Stimulated activated CD8-positive, alpha-beta memory T cell treated with anti-CD3 and anti-CD28 coated beads, Interleukin-4, amount 100 ng/mL, for 24 hours (primary cell): ENCODE measurements at regions not wholly inside any gene's neighbourhood (a gene's known extent, or its start where the extent isn't known, plus 50 kb on each side); places are given as distances from the start of the nearest gene placed in this dataset.
"Not testable (repeated sequence)": the region's sequence is repeated elsewhere in the genome, so short reads cannot be mapped to it uniquely, and the experiment has no call there.

Source experiments
- DNase-seq: peaks from one replicate; pipeline ENCODE4 v3.0.0-alpha.2; 2020; ENCODE audit warnings: low read depth

DNA sequence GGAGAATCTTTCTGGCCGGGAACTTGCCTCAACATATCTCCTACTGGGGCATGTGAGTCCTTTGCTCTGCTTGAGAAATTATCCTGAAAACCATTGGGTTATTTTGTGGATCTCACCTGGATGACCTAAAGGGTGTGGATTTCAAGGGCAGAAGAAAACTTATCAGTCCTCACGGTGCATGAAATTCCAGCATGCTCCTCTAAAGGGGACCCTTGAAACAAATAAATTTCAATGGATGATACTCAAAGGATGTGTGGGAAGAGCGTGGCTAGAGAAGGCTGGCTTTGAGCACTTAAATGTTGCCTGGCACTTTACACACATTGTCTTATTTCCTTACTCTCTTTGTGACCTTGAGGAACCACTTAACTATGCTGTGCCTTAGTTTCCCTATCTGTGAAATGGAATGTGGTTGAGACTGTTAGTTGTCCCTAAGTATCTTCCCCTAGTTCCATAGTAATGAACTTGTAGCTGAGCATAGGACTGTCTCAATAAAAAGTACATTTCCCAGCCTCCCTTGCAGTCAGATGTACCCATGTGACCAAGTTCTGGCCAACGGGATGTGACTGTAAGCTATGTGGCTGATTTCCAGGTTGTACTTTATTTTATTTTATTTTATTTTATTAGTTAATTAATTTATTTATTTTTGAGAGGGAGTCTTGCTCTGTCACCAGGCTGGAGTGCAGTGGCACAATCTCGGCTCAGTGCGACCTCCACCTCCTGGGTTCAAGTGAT lies 81.9 kb upstream of the PTPN1 start:
- no peak for DNase-seq

DNA sequence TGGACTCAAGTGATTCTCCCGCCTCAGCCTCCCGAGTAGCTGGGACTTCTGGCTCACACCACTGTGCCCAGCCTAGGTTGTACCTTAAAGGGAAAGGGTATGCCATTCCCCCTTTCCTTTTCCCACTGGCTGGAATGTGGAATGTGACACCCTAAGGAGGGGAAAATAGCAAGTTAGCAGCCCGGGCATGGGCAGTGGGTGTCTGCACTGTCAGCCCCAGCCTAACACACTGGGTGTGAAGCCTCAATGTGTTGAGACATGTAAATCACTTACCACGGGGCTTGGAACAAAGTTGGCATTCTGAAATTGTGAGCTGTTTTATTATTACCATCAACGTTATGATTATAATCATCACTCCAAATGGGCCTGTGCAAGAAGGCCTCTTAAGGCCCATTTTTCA lies 80.8 kb upstream of the PTPN1 start:
- DNase-seq: no peak

DNA sequence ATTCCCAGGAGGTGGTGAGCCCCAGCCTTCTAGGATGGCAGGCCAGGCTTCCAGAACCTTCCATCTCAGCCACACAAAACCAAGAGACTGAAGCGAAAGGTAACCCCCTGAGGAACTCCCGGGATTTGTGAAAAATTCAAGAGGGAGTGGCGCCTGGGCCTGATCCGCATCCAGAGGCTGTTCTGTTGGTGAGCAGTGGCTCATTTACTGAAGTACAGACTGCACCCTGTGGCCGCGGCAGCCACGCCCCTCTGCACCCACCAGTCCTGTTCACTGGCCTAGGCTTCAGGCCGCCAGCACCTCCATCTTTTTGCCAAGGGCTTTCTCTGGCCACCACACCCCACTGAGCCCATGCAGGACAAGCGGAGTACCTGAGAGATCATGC lies 79.1 kb upstream of the PTPN1 start:
- no peak for DNase-seq

- no peak for DNase-seq
Observed at GRCh38 chr20:50433001-50433761, 77.0 kb upstream of the PTPN1 start.

DNA sequence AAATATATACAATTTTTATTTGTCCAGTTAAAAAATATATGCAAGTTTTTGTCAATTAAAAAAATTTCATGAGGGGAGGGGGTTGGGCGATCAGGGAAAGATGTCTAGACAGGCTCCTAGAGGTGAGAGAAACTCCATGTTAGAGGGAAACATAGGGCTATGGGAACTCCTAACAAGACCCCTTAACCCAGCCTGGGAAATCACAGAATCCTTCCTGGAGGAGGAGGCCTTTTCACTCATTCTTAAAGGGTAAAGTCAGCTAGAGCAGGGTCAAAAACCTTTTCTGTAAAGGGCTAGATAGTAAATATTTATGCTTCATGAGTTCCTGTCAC lies 75.9 kb upstream of the PTPN1 start:
- no peak for DNase-seq

DNA sequence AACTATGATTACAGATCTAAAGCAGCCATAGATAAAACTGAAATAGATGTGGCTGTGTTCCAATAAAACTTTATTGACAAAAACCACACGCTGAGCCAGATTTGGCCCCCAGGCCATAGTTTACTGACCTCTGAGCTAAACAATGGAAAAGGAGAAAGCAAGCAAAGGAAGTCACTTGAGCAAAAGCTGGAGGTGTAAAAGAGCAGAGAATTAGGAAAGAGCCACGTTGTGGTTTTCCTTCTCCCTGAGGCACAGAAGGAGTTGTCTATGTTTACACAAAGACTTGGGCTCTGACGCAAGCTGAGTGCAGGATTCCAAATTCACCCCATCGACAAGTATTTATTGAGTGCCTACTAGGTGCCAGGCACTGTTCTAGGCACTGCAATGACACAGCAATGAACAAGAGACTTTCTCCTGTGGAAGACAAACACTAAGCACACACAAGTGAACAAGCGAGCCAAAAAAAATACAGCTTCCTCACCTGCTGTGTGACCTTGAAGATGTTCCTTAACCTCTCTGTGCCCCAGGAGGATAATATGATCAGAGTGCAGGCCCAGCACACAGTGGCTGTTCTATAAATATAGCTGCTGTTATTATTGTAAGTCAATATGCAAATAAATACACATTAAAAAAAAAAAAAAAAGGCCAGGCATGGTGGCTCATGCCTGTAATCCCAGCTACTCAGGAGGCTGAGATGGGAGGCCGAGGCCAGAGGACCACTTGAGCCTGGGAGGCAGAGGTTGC lies 75.4 kb upstream of the PTPN1 start:
- no peak for DNase-seq

- DNase-seq: no peak
Observed at GRCh38 chr20:50435397-50436051, 74.7 kb upstream of the PTPN1 start.

DNA sequence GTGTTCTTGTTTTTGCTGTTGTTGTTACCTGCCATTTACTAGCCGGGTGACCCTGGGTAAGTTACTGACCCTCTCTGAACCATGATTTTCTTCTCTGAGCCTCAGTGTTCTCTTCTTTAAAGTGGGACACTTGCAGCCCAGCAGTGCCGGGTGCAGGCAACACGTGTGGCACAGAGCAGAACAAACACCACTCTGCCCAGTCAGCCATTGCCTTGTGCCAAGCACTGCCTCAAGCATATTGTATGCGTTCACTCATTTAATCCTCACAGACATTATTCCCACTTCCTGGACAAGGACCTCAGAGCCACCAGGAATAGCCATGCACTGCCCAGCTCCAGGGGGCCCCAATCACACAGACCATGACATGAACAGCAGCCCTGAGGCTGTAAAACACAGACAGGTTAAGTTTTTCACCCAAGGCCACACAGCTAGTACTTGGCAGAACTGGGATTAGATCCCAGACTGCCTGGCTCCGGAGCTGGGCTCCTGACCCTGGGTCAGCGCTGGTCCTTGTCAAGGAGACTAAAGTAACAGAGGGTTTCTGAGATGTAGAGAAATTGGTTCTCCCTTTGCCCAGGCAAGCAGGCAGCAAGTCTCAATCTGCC lies 74.0 kb upstream of the PTPN1 start:
- no peak for DNase-seq

DNA sequence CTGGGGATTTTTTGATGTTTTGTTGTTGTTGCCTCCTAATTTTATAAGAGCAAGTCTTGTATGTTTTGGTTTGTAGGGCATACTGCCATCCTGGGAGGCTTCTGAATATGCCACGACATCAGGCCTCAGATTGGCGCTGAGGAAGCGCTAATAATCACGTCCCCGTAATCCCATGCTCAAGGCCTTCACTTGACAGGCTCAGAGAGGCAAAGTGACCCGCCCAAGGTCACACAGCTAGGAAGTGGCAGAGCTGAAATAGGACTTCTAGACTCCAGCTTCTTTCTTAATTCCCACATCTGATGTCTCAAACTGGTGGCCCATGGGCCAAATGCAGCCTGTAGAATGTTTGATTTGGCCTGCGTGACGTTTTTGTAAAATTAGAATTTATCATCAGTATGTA lies 73.5 kb upstream of the PTPN1 start:
- no peak for DNase-seq

DNA sequence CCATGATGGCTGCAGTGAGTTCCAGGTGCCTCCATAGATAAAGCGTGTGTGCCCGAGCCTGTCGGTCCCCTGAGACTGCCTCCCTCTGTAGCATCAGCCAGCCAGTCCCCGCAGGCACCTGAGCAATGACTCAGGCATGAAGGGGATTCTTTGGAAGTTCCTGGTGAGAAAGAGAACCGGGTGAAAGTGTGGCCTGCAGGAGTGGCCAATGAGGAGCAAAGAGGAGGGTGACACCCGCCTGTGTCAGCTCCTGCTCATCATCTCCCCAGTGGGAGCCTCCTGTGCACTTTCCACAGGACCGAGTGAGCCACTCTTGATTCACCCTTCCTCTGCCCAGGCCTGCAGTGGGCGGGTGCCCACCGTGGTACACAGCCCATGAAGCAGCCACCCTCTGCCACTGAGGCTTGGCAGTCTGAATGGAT lies 71.2 kb upstream of the PTPN1 start:
- DNase-seq: no peak

DNA sequence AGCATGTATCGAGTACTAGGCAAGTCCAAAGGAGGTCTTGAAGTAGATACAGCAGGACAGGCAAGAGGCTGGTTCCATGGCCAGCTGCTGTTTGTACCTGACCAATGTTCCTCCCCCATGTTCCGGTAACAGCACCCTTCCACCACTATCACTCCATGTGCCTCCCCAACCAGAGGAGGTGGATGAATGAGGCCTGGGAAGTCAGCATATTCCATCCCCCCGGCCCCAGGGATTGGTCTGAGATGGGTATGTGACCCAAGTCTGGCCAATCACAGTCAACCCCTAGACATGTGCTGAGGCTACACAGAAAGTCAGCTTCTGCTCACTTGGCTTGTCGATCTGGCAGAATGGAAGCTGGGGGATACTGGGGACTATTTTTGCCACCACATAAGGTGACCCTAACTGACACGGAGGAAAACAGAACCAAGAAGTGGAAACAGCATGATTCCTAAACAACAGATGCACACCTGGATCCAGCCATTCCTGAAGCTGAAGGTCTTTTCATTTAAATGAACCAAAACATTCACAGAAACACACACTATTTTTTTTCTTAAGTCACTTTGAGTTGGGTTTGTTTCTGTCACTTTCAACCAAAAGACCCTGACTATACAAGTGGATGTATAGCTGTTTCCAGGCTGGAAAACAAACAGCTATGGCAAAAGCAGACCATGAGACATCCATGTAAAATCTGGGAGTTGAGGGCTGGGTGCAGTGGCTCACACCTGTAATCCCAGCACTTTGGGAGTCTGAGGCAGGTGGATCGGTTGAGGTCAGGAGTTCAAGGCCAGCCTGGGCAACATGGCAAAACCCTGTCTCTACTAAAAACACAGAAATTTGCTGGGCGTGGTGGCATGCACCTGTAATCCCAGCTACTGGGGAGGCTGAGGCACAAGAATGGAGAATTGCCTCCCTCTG lies 70.4 kb upstream of the PTPN1 start:
- DNase-seq: no peak

GRCh38 chr20:50442512-50442911 lies 67.7 kb upstream of the PTPN1 start:
- DNase-seq: no peak

GRCh38 chr20:50445354-50446151 lies 64.6 kb upstream of the PTPN1 start:
- DNase-seq: no peak

- DNase-seq: no peak
Observed at GRCh38 chr20:50446351-50447101, 63.7 kb upstream of the PTPN1 start.

DNA sequence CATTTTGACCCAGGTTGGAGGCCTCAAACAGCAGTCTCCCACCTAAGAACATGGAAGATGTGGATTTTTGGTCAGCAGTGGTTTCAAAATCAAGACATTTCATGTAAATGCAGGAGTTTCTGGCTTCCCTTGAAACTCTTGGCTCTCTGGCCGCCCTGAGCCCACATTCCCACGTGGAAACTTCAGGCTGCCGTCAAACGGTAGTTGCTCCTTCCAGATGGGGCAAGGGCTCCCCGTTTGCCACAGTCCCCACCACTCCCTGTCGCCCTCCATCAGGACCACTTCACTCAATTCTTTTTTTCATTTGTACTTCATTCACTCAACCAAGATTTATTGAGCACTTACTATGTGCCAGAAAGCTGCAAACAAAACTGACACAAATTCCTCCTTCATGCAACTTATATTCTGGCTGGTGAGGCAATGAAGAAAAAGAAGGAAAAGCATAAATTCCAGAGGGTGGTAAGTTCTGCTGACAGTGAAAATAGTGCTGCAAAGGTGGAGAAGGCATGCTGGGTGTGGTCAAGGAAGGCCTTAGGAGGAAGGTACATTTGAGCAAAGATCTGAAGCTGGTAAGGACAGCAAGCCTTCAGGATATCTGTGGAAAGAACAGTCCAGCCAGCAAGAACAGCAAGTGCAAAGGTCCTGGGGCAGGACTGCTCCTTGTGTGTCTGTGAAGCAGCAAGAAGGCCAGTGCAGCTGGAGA lies 62.9 kb upstream of the PTPN1 start:
- DNase-seq: no peak

- no peak for DNase-seq
Observed at GRCh38 chr20:50447817-50448216, 62.4 kb upstream of the PTPN1 start.

DNA sequence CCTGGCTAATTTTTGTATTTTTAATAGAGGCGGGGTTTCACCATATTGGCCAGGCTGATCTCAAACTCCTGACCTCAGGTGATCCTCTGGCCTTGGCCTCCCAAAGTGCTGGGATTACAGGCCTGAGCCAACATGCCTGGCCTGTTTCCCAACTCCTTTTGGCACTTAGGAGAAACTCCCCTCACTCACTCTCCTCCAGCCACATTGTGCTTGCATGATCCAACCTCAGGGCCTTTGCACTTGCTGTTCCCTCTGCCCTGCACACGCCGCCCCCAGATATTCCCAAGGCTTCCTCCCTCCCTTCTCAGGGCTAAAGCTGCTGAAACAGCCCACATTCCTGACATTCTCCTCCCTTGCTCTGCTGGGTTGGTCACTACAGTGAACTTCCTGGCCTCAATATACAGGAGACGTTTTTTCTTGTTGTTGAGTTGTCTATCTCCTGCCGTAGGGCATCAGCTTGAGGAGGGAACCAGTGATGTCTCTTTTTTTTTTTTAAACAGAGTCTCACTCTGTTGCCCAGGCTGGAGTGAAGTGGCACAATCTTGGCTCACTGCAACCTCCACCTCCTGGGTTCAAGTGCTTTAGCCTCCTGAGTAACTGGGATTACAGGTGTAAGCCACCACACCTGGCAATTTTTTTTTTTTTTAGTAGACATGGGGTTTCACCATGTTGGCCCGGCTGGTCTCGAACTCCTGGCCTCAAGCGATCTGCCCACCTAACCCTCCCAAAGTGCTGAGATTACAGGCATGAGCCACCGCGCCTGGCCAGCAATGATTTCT lies 61.4 kb upstream of the PTPN1 start:
- not testable (repeated sequence) for DNase-seq
